ENCODE measurements at regions not wholly inside any gene's neighbourhood (a gene's known extent, or its start where the extent isn't known, plus 50 kb on each side); places are given as distances from the start of the nearest gene placed in this dataset.

DNA sequence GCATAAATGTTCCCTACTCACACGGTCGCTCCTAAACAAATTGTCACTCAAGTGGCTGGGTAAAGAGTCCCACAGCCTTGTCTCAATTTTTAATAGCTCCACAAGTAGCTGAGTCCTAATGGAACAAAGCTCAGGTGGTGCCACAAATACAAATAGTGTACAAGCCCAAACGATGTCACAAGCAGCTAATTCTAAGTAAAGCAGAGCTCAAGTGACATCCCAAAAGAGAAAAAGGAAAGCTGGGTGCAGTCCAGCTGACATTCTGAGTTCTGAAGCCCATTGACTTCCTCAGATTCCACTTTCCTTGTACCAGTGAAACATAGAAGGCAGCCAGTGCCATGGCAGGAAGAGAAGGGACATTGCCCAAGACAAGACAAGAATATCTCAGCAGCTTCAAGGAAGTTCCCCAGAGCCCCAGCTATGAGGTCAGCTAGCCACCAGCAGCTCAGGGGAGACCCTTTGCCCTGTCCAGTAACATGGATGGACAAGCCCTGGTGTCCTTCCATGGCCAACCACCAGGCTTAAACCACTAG, 231.2 kb upstream of the SGCD start:
- no peak for DNase-seq

DNA sequence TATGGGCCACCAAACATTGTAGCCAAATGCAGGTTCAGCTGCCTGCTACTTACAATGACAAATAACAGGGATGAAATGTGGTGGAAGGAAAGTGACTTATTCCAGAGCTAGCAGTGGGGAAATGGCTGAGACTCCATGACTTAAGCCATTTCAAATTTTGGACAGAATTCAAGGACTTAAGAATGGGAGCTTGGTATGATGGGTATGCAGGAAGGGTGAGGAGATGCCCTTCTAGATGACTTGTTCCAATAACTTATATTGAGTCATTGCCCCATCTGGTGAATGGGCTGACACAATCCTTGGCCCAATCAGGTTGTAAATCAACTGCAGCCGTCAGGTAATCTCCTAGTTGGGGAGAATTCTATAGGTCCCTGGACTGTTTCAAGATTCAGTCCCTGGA, 230.7 kb upstream of the SGCD start:
- DNase-seq: no peak

DNA sequence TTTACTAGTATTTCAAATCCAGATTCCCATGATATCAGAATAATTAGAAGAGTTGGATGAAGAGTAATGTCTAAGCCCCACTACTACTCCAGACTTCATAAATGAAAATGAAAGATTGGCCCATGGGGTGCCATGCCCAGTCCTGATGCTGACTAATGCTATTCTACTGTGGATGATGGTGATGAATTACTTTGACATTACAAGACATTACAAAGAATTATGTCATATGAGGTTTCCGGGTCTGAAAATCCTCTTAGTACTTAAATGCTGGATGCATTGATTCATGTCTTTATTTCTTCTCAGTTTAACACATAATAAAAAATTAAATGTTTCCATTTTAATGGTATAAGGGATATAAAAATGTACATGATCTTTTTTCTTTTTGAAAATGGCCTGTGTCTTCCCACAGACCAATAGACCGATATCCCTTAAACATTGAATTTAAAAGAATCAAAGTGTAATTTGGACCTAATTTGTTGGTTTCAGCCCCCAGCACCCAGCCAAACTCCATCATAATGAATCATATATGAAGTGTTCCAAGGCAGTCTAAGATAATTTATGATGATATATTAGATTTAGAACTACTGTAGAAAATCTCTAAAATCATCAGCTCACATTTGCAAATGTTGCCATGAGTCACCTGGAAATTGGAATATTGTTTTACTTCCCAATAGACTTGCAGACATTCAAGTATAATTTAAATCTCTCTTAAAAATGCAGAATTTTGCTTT, 223.6 kb upstream of the SGCD start:
- DNase-seq: no peak

DNA sequence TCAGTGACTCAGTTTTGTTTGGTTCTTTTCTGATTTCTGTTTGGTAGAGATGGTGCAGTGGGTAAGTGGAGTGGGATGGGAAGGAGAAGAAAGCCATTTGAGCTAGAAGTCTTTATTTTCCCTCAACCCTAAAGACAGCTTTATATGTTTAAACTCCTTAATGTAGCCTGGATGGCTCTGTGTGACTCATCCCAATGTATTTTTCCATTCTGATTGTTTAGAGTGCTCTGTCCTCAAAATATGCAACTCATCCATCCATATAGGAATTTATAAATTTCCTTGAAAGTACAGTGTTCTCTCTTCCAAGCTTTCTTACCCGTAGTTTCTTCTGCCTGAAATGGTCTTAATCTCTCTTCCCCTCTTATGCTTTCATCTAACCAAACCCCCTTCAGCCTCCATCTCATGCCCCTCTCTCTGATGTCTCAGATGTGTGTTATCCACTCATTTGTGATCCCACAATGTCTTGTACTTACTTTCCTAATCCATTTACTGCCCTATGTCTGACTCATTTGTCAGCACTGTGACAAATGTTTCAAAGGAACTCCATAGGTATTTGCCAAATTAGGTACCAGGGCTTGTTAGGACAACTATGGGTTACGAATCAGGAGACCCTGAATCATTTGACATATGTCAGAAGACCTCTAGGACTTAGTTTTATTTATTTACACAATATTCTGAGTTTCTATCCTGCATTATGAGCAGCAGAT, 217.5 kb upstream of the SGCD start:
- no peak for DNase-seq

DNA sequence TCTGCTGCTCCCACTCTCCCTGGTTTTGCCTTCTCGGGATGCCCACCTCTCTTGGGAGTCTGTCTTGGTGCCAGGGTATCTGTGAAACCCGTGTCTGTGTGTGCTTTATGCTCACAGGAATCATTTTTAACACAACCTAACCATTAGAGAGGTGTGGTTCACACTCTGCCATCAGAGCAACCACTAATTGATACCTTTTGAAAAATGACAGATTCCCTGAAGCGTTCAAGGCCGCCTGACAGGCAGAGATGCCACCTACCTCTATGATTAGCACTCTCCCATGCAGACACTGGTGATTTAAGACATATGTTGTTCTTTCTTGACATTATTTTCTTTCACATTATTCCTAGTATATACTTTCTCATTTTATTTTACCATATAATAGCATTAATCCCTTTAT, 207.3 kb upstream of the SGCD start:
- DNase-seq: no peak

DNA sequence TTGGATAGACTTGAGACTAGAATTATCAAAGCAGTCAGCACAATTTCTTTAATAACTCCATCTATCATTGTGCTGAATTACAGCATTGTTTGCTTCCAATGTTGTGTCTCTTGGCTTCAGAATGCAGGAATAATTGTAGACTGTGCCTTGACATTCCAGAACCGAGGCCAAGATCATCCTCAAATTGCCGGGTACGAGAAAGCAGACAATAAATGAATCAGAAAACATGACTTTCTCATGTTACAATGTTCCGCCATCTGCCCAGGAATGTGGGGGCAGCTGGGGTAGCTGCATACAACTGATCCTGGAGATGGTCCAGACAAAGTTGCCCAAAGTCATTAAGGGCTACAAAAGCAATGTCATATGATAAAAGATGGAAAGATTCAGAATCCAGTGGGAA, 206.2 kb upstream of the SGCD start:
- DNase-seq: no peak

DNA sequence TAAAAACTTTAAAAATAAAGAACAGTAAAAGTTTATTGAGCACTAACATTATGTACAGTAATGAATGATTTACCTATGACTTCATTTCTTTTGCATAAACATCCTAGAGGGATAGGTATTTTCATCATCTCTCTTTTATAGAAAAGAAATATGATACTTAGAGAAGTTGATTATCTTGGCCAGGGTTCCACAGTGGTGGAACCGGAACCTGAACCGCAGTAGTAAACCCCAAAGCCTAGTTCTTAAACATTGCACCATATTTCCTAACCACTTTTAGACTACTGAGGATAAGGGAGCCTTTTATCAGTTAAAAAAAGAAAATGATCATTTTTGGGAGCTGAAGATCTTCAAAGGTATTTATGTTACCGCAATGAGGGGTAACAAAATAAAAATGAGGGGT, 205.7 kb upstream of the SGCD start:
- no peak for DNase-seq

DNA sequence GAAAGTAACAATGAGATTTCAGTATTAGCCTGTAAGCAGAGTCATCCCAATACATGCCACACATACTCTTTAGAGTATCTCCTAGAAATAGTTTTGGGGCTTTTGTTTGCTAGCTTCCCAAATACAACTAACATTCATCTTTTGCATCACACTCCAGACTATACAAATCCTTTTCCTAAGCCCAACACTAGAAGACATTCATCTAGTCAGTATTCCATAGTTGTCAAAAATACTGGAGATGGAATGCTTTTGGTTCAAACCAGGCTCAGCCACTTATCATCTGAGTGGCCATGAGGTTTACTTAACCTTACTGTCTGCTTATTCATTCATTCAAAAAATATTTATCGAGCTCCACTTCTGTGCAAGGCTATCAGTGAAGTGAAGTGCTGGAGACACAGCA, 205.1 kb upstream of the SGCD start:
- DNase-seq: no peak

DNA sequence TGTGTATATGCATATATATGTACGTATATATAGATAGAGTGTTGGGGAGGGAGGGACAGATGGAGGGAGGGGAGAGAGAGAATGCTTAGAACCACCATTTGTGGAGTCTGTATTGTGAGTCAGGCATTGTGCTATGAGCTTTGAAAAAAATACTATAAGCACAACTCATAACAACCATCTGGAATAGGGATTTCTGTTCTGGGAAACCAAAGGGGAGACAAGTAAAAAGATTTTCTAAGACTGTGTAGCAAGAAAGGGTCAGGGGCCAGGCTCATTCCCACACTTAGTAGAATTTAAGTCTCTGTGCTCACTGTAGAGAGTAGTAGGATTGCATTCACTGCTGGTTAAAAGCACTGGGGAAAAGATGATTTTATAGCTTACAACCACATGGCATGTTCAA, 202.3 kb upstream of the SGCD start:
- no peak for DNase-seq

DNA sequence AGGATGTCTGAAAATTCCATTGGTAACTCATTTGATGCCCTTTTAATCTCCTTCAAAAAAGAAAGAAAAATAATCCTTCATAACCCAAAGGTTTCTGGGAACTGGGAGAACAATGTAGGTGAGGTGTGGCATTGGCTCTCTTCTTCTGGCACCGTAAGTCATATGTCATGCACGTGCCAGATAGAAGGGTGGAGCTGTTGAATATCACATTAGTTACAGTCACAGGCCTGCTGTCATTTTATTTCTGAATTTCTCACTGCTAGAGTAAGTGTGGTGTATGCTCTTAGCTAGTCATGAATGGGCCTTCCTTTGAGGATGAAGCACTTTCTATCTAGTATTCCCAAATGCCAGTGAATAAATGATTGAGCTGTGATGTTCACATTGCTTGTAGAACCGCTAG, 201.8 kb upstream of the SGCD start:
- DNase-seq: no peak

DNA sequence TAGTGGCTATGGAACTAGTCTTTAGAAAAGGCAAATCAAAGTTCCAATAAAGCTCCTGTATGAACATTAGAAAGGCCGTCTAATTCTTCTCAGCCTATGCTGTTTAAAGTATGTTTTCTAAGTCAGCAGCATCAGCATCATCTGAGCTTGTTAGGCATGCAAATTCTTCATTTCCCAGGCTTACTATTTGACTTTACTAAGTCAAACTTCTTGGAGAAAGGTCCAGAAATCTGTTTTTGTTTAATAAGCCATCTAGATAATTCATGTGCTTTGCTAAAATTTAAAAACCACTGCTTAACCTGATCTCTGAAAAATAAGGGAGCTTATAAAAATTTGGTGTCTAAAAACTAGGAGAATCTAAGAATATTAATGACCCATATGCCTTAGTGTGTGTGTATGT, 200.2 kb upstream of the SGCD start:
- DNase-seq: no peak

DNA sequence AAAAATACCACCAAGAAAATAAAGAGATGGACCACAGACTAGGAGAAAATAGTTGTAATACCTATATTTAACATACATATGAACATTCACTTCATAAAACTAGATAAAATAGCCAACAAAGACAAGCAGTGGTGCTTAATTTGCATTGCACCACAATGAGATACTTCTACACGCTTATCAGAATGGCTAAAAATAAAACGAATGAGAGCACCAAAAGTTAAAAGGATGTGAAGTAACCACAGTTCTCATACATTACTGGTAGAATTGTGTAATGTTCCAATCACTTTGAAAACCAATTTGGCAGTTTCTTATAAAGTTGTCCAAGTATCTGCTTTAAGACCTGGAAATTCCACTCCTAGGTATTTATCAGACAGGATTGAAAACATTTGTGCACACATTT, 198.9 kb upstream of the SGCD start:
- DNase-seq: no peak

DNA sequence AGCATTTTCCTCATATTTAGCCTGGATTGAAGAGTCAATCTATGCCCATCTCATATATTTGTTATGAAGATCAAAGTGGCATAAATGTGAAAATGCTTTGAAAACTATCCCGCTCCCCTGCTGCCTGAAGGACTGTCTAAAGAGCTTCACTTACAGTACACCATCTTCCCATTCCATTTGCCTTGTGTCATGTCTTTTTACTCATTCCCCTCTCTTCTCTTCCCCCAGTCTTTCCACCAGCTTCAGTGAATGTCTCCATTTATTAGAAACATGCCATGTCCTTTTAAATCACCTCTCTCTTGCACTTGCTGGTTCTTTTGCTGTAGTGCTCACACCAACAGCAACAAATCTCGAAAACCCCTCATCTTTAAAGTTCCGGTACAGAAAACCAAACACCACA, 192.7 kb upstream of the SGCD start:
- no peak for DNase-seq

DNA sequence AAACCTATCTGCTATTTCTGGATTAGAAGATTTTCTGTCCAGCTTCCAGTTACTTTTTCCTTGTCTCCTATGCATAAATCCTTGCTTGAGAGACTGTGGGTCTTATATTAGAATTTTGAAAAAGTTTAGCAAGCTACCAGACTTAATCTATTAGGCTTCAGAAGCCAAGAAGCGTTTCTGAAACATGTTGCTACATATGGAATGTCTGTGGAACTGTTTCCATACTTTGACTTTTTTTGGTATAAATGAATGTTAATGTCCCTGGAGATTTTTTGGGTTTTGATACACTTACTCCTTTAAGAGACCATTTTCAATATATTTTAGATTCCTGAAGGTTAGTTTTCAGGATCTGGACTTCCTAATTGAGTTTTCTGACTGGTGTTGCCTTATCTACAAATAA, 191.4 kb upstream of the SGCD start:
- DNase-seq: no peak

DNA sequence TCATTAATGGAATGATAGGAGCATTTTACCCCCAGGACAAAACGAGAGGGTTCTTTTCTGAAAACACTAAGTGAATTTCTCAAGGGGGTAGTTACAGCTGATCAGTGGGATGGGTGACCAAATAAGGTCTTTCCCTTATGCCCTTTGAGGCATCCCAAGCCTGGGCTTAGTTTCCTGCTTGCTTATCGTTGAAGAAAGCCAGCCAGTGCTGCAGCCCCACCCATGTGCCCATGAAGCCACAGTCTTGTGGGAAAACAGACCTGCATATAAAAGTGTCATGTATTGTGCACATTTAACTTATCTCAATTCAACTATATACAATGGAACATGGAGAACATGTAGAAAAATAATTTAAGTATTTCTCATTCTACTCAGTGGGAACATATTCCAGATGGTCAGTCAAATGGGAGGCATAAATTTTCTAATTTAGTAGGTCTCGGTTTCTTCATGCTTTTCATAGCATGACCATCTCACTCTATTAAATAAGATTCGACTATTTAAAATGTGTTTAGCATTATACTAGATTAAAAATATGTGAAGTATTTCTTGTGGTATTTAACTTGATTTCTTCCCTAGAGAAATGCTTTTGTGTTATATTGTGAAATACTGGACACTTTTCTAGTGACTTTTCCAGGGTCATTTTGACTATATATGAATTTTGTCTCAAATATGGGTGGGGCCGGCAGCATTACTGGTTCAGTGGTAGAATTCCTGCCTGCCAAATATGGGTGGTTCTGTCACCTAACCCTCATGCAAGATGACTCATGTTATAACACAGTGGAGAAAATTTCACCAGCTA, 189.7 kb upstream of the SGCD start:
- DNase-seq: no peak

DNA sequence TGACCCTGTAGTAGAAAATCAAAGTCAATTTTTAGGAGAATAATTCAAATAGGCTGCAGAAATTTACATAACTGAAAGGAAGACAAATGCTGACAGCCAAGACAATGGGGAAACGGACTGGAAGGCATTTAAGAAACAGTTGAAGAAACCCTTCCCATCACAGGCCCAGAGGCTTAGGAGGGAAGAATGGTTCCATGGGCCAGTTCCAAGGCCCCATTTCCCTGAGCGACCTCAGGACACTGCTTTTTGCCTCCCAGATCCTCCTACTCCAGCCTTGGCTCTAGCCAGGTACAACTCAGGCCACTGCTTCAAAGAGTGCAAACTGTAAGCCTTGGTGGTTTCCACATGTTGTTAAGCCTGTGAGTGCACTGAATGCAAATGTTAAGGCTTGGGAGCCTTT, 184.1 kb upstream of the SGCD start:
- DNase-seq: no peak

DNA sequence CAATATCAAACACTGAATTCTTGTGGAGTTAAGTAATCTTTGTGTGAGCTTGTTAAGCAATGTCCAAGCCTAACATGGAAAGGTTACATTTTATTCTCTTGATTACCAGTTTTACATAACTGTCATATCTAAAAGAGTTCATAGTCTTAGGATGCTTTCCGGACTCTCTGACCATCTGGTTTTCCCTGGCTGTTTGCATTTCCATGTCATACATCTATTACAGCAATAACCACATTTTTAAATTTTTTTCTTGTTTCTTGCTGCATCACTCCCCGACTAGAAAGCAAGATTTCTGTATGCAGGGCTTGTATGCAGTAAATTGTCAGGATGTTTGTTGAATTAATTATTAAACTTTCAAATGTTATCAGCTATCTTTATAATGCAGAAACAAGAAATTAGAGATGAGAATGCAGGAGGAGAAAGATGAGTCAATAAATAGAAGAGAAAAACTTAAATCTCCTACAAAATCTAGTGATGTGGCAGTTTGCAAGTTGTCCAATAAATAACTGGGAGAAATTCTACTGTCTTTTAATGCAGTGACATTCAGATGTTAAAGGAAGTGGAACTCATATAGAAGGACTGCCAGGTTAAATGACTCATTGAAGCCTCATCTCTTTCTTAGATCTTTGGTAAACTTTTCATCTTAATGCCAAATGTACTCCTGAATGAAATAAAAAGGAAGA, 179.6 kb upstream of the SGCD start:
- no peak for DNase-seq

DNA sequence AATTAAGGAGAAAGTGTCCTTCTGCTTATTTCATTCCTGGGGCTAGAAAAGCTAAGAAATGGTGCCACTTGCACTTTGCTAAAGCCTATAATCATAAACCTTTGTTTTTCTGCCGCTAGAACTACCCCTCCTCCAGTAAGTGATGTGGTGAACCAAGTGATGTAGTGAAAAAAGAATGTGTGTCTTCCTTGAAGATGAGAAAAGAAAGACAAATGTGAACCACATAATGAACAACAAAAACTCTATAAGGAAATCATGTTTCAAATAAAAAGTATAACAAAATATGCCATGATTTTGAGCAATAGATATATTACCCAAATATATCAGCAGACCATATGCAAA, 179.0 kb upstream of the SGCD start:
- no peak for DNase-seq

DNA sequence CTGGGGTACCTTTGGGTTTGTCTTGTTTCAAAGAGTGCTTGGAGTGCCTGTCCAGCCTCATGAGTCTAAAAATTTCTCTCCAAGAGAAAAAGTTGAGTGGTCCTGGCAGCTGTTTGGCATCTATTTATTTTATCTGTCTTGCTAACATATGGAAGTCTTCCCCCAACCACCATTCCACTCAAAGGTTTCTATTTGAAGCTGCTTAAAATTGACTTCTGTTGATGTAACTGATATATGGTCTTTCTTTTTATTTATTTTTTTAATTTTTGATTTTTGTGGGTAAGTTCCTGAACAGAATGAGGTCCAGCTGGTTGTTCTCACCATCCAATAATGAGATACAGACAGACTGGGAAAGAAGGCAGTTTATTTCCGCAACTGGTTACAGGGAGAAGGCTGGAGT, 178.7 kb upstream of the SGCD start:
- no peak for DNase-seq

DNA sequence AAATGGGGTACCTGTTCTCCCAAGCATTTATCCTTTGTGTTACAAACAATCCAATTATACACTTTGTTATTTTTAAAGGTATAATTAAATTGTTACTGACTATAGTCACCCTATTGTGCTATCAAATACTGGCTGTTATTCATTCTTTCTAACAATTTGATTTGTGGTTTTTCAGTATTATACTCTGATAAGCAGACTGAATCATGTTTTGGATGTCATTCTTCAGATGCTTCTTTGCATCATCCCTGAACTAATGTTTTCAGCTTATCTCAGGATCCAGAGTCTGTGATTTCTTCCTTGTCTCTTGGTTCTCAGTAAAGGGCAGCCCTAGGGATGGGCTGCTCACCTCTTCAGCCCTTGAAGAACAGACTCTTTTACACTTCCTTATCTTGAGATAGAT, 177.8 kb upstream of the SGCD start:
- DNase-seq: no peak

DNA sequence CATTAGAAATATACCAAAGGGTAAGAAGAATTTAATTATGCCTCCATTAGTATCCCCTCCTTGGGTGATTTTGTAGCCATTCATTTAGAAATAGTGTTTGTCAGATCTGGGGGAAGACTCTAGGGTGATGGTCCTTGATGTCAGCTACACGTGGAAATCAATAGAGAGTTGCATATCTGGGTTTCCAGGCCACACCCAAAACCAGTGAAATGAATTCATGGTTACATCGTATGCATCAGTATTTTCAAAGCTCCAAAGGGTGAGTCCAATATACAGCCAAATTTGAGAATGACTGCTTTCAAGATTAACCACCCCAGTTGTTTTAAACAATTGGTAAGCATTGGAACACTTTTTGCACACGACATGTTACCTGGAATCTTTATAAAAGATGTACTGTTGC, 173.4 kb upstream of the SGCD start:
- no peak for DNase-seq

DNA sequence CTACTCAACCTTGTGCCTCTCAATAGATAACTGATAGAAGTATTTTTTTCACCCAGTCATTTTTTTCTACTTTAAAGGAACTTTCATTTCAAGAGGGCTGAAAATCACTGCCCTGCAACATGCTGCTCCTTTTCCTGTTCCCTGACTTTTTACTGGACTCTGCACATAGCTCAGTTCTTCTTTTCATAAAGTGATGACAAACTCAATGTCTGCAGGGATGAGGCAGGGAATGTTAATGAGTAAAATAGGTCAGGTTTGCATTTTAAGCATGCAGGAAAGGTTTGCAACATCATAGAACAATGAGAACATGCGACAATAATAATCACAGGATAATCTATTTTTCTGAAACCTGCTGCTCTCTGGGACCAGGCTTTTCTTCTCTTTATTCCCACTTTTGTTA, 172.2 kb upstream of the SGCD start:
- no peak for DNase-seq

DNA sequence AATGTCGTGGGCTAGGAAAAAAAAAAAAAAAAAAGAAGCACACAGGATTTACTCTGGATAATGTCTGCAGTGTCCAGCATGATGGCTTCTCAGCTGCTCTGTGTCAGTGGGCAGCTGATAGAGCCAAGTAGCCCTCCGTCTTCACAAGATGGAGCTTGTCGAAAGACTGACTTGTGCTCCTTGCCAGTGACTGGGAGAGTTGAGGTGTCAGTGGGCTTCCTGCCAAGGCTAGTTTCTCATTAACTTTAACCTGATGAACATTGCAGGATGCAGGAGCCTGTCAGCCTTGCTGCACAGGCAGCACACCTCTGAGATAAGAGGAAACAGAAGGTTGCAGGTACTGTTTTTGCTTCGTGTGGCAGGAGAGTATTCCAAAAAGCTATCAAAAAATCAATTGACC, 171.4 kb upstream of the SGCD start:
- no peak for DNase-seq
